ENCODE measurements at regions not wholly inside any gene's neighbourhood (a gene's known extent, or its start where the extent isn't known, plus 50 kb on each side); places are given as distances from the start of the nearest gene placed in this dataset.

DNA sequence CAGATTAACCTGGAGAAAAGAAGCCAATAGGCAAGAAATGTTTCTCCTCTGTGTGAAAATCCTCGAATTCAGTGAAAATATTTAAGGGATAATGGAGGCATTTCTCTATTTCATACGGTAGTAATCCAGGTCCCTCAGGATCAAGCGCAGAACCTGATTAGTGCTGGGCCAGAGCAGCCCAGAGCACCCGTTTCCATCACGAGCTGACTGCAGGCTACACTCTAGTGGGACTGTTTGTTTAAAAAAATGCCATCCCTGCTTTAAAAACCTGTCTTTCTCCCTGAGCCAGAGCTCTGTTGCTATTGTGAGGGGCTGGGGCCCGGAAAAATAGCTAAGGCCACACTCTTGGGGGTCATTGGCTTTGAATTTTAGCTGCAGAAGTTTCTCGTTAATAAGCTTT lies 223.2 kb upstream of the E2F8 start:
- DNase-seq = no peak

DNA sequence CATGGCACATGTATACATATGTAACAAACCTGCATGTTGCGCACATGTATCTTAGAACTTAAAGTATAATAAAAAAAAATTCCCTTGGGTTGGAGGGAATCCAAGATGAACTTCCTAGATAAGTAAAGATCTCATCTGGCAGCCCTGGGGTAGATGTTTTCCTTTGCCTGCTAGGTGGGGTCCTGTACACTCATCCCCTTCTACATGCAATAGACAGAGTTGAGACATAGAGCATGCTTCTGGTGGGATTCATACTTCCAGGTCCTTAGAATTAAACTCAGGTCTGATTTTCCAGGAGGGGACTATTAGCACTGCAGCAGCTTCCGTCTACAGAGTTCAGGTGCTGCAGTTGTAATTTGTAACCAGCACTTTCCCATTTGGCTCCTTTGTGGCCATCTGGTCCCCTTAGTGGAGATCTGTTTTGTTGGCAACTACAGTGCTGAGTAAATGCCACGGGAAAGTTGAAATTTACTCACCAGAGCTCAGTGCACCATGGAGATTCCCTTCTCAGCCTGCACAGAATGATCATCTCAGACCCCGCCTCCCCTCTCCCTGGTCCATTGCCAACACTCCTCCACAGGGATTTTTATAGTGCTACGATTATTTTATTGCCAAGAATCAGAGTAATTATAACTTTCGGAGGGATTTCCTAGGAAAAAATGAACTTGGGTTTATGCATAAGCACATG lies 220.1 kb upstream of the E2F8 start:
- DNase-seq = no peak

DNA sequence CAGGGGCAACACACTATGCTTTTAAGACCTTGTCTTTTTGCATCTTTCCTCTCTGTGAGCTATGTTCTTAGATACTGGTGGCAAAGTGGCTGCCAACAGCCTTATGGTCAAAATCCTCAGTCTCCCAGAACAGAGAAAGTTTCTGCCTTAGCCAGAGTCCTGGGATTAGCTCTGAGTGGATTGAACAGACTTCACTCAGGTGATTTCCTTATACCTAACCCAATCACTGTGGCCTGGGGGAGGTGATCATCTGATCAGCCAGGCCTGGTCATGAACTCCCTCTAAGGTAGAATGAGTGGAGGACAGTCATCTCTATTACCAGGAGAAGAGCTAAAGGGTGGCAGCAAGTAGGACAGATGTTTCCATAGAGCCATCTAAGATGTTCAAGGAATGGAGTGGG lies 218.5 kb upstream of the E2F8 start:
- no peak for DNase-seq

DNA sequence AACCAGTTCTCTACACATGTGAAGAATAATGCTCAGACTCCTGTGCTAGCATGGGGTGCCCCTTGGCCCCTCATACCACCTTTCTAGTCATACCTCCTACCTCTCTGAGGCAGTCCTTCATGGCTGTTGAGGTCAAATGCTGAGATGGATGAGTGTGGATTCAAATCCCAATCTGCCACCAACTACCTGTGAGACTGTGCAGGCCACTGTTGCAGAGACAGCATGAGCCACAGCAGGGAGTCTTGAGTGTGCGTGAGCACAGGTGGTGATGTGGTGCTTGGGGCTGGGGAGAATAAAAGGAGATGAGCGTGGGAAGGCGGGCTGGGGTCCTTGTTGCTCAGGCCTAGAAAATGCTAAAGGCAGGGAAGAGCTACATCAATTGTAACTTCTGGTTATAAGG lies 218.0 kb upstream of the E2F8 start:
- DNase-seq = no peak

DNA sequence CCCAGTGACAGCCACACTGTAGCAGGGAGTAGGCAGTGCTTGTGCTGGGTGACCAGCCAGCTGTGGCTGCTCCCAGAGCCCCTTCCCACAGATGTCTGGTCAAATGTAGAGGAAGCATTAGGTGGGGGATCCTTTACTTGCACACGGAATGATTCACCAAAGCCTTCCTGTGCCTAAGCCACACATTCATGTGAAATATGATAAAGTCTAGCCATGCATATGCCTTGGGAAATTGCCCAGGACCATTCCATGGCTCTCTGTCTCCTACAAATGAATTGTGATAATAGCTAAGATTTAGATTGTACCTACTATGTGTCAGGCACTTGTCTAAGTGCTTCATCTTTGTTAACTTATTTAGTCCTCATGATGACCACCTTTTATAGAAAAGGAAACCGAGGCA lies 217.5 kb upstream of the E2F8 start:
- no peak for DNase-seq

DNA sequence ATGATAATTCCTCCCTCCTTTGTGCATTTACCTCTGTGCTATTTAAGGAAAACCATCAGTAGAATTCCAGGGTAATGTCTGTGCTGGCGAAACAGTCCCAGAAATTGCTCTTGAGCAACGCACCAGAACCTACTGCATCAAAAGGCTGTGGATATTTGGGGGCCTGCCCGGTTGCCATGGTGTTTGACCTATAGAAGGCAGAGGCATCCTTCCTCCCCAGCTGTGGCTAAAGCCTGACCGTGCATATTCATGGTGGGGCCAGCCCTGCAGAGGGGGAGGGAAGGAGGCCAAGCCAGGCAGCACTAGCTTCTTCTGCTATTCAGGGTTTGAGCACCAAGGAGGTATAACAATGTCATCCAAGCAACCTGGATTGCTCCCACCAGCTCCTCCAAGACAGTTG lies 215.0 kb upstream of the E2F8 start:
- DNase-seq = no peak

DNA sequence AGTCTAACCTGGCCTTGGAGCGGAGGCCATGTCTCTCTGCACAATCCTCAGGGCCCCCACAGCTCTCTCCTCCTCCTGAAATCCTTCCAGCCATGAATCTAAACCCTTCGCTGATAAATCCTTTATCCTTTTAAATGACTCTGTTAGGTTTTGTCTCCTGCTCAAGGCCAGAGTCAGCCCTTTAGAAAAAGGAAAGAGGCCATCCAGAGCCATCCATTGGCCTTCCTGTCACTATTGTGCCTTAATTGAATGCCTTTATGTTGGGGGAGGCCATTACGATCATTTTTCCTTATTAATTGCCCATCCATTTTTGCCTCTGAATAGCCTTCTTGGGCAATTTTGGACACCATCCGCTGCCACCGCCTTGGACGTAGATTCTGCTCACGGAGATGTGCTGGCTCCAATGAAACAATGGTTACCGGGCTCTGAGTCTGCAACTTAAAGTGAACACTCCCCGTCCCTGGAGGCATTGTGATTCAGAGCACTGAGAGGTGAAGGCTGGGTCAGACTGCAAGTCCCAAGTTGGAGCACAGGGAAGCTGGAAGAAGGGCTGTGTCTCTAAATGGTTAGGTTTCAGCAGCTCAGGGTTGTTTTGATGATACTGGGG lies 213.0 kb upstream of the E2F8 start:
- no peak for DNase-seq

DNA sequence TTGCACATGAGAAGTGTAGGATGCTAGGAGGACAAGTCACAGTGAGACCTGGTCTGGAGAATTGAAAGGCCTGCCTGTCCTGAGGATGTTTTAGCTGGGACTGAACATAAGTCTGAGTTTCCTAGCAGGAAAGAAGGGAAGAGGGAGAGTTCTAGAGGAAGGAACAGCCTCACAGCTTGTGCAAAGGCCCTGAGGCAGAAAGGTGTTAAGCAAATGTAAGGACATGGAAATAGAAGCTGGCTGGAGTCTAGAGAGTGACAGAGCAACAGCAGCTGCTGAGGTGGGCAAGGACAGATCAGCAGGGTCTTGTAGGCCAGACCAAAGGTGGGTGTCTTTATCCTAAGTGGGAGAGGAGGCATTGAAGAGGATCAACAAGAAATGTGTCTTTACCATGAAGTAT lies 210.9 kb upstream of the E2F8 start:
- DNase-seq = no peak

DNA sequence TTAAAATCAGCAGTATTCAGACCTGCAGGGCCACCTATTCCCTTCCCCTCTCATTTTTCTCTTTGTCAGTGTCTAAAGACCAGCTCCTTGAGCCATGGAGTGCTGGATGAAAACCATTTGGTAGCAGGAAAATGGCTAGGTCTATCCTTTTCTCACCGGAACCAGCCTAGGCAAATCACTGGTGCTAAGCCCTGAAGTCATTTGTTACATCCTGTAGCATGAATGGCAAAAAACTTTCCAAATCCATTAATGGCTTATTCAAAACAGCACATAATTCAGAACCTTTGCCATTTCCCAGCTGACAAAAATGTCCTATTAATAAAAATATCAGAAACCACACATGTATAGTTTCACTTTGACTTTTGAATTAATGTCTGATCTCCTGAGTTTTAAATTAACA lies 209.5 kb upstream of the E2F8 start:
- DNase-seq = no peak

DNA sequence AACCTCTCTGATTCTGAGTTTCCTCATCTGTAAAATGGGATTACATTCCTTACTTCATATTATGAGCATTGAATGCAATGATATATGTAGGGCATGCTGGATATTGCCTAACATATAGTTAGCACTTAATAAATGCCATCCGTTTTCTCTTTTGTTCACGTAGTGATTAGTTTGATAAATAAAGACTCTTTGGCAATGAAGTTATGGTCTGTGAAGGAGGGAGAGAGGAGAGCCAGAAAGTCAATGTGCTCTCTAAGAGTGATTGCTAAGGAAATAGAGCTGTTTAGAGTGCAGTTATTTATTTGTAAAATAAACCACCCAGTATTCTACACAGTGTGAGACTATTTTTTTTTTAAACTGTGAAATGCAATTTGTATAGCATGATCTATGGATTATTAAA lies 207.9 kb upstream of the E2F8 start:
- no peak for DNase-seq

DNA sequence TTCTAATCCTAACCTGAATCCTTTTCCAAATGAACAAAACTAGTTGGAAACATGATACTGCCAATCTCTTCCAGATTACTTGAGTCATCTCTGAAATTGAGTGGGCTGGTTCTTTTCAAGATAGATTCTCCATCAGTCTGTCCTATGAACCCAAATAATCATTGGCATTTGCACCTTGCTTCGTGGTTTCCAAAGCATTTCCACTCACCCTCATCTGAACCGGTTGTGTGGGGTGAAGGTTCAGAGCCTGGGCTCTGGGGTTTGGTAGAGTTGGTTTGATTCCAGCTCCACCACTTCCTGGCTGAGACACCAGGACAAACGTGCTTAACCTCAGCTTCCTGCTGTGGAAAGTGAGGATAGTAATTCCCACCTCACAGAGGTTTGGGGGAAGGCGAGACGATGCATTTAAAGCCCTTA lies 206.4 kb upstream of the E2F8 start:
- no peak for DNase-seq

DNA sequence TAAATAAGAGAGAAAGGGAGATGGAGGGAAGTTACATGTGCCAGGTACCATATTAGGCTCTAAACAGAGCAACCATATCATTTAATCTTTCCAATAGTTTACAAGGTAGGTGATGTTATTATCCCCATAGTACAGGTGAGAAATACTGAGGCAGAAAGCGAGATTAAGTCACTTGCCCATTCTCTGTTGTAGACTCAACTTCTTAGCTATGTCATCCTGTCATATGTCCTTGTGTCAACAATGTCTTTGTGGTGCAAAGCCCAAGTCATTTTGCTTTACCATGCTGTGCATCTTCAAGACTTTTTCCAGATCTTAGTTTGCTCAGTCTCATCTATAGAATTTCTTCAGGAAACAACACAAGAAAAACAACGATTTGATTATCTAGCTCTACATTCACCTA lies 205.0 kb upstream of the E2F8 start:
- DNase-seq = no peak

DNA sequence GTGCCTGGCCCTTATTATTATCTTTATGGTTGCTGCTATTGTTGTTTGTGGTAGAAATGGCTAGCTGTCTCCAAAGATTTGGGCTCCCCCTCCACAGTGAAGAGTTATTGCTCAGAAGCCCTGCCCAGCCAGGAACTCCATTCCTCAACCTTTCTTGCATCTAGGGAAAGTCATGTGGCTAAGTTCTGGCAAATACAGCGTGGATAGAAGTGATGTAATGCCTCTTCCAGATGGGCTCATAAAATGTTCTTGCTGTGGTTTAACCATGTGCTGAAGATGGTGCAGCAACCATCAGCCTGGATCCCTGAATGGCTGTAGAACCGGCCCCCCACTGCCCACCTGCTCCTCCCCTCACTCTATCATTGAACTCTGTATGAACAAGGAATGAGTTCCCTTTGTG lies 203.5 kb upstream of the E2F8 start:
- DNase-seq = no peak

DNA sequence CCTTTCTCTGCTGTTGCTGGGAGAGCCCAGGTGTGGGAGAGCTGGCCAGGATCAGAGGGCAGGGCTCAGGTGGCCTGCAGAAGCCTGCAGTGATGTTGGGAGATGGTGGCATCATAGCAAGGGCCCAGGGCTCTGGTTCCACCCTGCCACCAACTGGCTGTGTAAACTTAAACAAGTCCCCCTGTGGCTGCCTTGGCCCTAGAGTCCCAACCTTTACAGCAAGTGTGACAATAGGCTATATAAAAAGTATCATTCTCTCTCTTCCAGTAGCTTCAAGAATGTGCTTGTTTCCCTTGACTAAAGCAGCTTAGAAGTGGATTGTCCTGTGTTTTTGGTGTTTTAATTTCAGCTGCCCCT lies 201.8 kb upstream of the E2F8 start:
- DNase-seq = no peak

DNA sequence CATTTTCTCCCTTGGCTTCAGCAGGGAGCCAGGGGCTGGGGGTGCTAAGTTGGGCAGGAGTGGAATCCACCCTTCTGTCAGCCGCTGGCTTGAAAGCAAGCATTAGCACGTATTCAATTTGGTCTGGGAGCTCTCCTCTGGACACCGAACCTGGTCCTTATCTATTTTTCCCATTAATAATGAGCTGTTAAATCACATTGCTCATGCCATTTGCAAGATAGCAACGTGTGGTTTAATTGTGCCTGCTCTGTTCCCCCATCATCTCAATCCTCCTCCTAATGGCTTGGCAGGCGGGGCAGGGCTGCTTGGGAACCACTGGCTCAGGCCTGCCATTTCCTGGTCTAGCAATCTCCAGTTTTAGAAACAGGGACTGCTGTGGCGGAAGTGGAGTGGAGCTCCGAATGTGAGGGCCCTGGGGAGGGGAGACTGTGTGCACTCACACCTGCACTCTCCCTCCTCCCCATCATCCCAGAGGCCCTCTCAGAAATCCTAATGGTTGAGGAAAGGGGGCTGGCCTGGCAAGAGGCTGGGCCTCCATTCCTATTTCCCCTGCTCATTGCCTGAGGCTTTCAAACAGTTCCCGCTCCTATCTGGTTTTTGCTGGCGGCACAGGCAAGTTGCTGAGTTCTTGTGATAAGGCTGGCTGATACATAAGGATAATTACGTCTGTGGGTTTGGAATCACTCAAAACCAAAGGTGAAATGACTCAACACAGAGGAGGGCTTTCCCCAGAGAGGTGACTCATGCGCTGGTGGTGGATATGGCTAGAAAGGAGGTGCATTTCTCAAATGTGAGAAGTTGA lies 201.2 kb upstream of the E2F8 start:
- DNase-seq = no peak

DNA sequence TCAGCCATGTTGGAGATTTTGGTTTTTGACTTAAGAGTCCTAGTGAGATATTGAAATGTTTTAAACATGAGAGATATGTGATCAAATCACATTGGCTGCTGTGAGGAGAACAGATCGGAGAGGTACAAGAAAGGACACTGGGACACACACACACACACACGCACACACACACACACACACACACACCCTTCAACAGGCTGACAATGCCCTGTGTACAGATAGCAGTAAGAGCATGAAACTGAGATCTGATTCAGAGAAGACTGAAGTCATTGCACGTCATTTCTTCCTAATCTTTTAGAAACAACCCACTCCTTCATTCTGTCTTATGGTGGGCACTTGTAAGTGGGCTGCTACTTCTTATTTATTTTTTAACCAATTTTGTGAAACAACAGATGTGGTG lies 200.5 kb upstream of the E2F8 start:
- DNase-seq = no peak

DNA sequence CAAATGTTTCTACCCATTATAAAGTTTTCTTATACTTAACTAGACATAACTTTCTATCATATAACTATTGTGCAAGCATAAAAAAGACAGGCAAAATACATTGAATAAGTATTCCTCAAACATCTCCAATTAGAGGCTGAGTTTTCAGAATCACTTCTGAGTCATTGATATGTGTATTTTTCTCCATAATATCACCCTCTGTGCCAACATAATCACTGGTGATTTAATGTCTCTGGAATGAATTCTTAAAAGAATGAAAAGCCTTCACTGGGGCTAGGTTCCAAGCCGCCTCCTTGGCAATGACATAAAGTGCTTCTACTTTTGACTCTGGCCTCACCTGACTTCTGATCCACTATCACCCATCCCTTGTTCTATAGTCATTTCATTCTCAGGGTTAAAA lies 197.0 kb upstream of the E2F8 start:
- no peak for DNase-seq

DNA sequence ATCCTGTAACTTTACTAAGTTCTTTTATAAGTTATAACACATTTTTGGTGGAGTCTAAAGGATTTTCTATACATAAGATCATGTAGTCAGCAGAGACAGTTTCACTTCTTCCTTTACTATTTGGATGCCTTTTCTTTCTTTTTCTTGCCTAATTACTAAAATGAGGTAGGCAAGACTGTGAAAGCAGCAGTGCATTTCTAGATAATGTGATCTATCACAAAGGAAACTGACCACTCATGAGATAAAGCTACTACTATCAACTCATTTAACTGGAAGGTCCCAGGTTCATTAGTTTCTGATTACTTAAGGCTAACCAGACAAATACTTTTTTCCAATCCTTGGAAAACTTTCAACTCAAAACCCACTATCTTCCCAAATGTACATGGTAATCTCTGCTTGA lies 196.2 kb upstream of the E2F8 start:
- DNase-seq = no peak

DNA sequence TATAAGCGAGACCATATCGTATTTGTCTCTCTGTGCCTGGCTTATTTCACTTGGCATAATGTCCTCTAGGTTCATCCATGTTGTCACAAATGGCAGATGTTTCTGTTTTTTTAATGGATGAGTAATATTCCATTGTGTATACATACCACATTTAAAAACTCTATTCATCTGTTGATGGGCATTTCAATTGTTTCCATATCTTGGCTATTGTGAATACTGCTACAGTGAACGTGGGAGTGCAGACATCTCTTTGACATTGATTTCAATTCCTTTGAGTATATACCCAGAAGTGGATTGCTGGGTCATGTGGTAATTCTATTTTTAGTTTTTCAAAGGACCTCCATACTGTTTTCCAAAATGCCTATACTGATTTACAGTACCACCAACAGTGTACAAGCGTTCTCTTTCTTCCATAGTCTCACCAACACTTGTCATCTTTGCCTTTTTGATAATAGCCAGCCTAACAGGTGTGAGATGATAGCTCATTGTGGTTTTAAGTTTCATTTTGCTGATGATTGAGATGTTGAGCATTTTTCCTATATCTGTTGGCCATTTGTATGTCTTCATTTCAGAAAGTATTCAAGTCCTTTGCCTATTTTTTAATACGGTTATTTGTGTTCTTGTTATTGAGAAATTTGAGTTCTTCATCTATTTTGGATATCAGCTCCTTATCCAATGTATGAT lies 194.7 kb upstream of the E2F8 start:
- no peak for DNase-seq

DNA sequence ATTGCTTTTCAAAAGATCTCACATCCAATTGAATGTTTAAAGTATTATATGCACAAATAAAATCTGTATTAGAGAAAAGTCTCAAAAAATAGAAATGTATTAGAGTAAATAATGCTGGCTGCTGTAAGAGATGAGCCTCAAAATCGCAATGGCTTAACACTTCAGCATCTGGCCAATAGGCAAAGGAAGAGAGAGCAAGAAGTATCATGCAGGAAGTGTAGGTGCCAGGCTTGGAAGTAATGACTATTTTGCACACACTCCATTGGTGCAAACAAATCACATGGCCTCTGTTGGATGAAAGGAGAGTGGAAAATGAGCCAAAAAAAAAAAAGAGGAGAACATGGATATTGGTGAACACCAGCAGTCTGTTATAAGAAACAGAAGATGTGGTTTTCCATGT lies 193.0 kb upstream of the E2F8 start:
- DNase-seq = no peak

DNA sequence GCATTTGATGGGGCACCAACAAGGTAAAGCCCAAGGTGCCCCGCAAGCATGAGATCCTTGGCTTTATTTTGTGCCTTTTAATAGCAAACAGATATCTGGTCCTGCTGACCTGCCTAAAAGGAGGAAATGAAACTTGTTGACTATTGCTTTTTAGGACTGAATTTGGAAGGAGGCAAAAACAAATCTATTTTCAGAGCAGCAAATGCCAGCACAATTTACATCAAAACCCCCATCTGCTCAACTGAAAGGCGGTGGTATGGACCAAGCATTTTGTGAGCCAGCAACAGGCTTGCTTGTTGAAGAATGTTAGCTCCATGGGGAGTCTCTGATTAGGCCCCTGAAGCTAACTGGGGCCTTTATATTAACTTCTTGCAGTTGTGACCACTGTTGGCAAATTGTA lies 192.6 kb upstream of the E2F8 start:
- DNase-seq = no peak

DNA sequence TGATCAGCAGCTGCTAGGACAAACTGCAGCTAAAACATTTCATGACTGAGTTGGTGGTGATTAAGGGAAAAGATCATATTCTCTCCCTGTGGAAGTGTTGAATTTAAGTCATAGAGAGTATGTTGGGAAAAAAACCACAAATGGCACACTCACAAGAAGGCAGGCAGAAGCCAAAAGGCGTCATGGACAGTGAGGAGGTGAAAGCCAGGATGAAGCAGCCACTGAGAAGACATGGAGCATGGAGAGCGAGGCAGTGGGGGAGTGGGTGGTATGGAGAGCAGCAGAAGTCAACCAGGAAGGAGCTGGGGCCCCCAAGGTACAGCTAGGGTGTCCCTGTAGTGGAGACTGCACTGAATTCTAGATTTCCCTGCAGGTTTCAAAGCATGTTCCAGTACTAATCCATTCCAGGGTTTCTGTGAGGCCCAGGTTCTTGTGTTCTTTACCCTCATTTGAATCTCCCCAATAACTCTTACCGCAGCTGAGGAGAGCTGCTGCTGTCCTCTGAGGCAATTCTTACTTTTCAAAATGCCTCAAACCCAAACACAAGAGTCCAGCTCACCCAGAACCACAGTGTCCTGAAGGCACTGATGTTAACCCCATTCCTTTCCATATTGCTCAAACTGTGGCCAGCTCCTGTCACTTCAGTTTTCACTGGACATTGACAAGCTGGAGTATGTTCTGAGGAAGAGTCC lies 191.8 kb upstream of the E2F8 start:
- DNase-seq = no peak

All from right kidney (tissue), 1 donor.